Stromal cell of bone marrow (primary cell): ENCODE measurements at regions not wholly inside any gene's neighbourhood (a gene's known extent, or its start where the extent isn't known, plus 50 kb on each side); places are given as distances from the start of the nearest gene placed in this dataset.
"Not testable (repeated sequence)": the region's sequence is repeated elsewhere in the genome, so short reads cannot be mapped to it uniquely, and the experiment has no call there.

Experiments used
- DNase-seq: peaks from one replicate; pipeline ENCODE4 v3.0.0-alpha.2; 2012; ENCODE audit warnings: low read depth

- DNase-seq, result no peak
Measured at GRCh38 chr15:96470681-96471310, 140.3 kb downstream of the NR2F2 start.

- DNase-seq, result no peak
Measured at GRCh38 chr15:96472681-96473080, 142.2 kb downstream of the NR2F2 start.

GRCh38 chr15:96473556-96473955 is 143.1 kb downstream of the NR2F2 start:
- no peak for DNase-seq

- no peak for DNase-seq
Measured at GRCh38 chr15:96474231-96474664, 143.7 kb downstream of the NR2F2 start.

- DNase-seq, result no peak
Measured at GRCh38 chr15:96477227-96477626, 146.7 kb downstream of the NR2F2 start.

- DNase-seq, result not testable (repeated sequence)
Measured at GRCh38 chr15:96484412-96484811, 153.9 kb downstream of the NR2F2 start.

GRCh38 chr15:96484830-96485229 is 154.3 kb downstream of the NR2F2 start:
- no peak for DNase-seq

GRCh38 chr15:96487245-96487644 is 156.7 kb downstream of the NR2F2 start:
- no peak for DNase-seq

GRCh38 chr15:96491066-96491699 is 160.7 kb downstream of the NR2F2 start:
- DNase-seq, result not testable (repeated sequence)

- not testable (repeated sequence) for DNase-seq
Measured at GRCh38 chr15:96491700-96492644, 161.5 kb downstream of the NR2F2 start.

GRCh38 chr15:96494505-96494904 is 164.0 kb downstream of the NR2F2 start:
- no peak for DNase-seq

GRCh38 chr15:96495386-96495785 is 164.9 kb downstream of the NR2F2 start:
- DNase-seq, result no peak

GRCh38 chr15:96497951-96498350 is 167.5 kb downstream of the NR2F2 start:
- no peak for DNase-seq

- DNase-seq, result no peak
Measured at GRCh38 chr15:96500508-96500907, 170.0 kb downstream of the NR2F2 start.

GRCh38 chr15:96501362-96501761 is 170.9 kb downstream of the NR2F2 start:
- no peak for DNase-seq

GRCh38 chr15:96502196-96502595 is 171.7 kb downstream of the NR2F2 start:
- no peak for DNase-seq

- no peak for DNase-seq
Measured at GRCh38 chr15:96503276-96503675, 172.8 kb downstream of the NR2F2 start.

- no peak for DNase-seq
Measured at GRCh38 chr15:96504371-96504770, 173.9 kb downstream of the NR2F2 start.

GRCh38 chr15:96505014-96505413 is 174.5 kb downstream of the NR2F2 start:
- DNase-seq, result no peak

GRCh38 chr15:96514607-96515285 is 184.2 kb downstream of the NR2F2 start:
- no peak for DNase-seq

- no peak for DNase-seq
Measured at GRCh38 chr15:96515371-96515770, 184.9 kb downstream of the NR2F2 start.

GRCh38 chr15:96521386-96521785 is 190.9 kb downstream of the NR2F2 start:
- no peak for DNase-seq
